Skin of body (tissue), 1 donor: ENCODE measurements at regions not wholly inside any gene's neighbourhood (a gene's known extent, or its start where the extent isn't known, plus 50 kb on each side); places are given as distances from the start of the nearest gene placed in this dataset.
A peak's percentile ranks its signal among the peaks of the same experiment; 100 is the strongest.
"Not testable (repeated sequence)": the region's sequence is repeated elsewhere in the genome, so short reads cannot be mapped to it uniquely, and the experiment has no call there.

Experiments used
- DNase-seq: peaks from one replicate; lab custom pipeline; 2025; lab: John Stamatoyannopoulos, UW

DNA sequence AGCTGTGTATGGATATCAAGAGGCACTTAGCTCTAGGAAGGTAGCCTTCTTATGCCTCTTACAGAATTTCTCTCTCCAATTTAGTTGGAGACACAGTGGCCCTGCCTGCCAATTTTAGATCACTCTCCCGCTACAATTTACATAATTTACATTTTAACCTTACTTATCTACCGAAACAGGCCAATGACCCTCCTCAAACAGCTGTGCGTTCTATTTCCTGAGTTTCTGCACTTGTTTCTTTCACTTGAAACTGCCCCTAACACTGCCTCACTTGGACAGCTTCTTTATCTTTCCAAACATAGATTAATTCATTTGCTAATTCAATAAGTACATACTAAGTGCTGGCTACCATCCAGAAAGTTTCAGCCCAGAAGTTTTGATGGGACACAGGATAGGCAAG lies 52.9 kb upstream of the HDDC2 start:
- DNase-seq: no peak

DNA sequence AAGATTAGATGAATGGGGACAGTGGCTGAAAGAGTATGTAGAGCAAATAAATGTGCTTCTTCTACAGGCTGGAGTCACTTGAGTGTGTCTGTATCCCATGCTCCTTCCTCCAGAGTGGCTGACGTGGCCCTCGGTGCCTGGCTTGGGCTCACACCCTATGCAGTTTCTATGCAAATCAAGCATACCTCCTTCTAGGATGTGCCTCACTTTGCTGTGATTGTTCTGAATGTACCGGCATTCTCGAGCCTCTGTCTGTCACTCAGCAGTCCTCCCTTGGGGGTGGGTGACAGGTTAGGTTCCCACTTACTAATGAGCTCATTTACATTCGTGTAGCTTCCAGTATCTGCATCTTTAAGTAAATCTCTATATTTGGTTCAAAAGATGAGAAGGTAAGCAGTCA lies 55.1 kb upstream of the HDDC2 start:
- DNase-seq: no peak

DNA sequence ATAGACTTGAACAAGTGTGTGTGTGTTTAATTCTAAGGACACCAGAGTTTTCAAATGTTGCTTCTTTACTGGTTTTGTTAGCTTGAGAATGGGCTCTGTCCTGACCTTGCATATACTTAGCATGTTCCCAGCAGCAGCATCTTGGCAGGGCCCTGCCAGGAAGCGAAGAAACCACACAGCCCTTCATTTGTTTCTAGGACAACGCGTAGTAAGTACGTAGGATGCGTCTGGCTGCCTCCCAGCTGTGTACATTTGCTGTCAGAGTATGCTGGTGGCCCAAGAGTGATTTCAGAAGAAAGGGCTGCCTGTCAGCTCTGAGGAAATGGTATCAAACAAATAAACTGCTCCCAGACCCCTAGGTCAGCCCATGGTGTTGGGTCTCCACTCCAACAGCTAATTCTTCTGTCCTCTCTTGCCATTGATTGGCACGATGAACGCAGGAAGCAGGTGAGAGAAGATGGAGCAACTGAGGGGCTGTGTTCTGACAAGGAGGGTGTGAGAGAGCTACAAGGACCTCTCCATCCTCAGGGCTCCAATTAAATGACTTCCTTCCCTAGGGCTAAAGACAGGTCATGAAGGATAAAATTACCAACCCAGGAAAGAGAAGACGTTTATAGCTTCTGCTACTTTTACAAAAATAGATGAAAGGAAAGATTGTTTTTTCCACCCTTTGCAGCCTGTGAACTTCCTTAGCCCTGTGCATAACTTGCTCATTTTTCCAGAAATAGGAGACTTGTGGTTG lies 55.9 kb upstream of the HDDC2 start:
- DNase-seq: peak; percentile 10

DNA sequence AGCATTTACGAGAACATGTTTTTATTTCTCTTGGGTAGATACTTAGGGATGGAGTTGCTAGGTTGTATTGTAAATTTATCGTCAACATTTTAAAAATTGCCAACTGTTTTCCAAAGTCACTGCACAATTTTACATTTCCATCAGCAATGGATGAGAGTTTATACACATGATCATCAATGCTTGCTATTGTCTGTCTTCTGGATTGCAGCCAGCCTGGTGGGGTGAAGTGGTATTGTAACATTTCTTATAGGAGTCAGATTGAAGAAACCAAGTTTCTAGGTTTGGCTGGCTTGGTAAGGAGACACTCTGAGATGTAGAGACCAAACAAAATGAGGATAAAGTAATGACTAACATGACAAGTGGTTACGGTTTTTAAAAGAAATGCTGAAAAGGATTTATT lies 57.1 kb upstream of the HDDC2 start:
- DNase-seq: no peak

DNA sequence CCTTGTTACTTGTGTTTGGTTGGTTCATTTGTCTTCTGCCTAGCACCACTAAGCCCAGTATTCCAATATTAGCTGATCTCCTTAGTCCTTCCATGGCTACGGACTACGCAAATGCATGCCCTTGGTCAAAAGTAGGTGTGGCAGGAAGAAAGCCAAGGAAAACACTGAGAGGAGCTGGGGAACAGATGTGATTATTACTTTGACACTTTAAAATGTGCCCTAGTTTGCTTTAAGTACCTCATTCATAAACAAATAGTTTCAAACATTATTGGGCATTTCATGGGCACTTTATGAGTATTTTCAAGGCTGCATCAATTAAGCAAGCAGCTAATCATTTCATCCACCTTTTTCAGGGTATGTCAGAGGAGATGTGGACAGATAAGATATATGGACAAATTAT lies 60.1 kb upstream of the HDDC2 start:
- DNase-seq: no peak

DNA sequence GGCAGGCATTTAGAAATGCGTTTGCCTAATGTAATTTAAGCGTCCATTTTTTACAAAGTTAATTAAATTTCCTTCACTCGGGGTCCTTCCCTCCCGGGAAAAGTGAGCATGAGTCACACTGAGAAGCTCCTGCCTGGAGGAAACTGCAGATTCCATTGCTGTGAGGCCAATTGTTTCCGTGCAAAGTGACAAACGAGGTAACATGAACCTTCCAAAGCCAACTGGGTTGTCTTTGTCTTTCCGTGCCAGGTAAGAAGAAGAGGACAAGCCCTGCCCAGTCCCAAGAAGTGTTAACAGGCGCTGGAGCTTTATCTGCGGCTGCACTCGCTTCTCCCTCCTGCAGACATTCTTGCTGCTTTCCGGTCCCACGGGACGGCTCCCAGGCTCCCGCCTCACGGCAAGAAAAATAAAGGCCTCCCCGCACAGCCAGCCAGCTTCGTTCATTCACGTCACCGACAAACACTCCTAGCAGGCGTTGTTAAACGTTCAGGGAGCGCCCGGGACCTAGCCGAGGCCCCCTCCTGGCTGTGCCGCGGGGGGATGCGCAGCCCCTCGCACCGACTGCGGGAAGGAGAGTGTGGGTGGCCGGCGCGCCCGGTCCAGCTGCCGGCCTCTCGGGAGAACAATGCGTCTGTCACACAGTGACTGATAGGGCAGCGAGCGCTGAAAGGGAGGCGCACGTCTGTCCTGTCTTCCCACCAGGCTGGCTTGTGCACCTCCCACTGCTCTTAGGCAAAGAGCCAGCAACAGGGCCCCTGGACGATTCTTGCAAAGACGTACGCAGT lies 61.5 kb upstream of the HDDC2 start:
- peak; percentile 50 for DNase-seq

DNA sequence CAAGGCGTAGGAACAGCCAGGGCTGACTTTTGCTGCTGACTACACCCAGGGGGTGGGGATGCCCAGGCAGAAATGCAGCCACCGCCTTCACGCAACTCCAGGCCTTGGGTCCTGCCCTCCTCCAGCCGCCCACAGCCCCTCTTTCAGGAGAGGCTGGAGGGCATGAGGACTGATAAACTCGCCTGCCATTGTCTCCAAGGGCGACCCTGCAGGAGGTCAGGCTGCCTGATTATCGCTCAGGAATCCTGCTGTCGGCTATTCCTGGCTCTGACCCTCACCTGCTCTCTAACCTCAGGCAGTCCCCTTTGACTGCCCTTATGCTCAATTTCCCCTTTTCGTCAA lies 62.0 kb upstream of the HDDC2 start:
- no peak for DNase-seq

DNA sequence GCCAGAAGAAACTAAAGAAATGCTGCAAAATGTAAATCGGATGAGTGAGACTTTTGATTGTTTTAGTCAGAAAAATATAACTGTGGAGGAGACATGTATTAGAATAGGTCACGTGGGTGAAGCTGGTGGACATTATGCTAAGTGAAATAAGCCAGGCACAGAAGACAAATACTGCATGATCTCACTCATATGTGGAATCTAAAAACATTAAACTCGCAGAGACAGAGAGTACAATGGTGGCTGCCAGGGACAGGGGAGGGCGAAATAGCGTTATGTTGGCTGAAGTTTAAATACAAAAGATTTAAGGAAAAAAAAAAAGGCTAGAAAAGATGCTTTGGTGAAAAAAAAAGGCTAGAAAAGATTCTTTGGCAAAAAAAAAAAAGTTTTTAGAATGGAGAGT lies 63.5 kb upstream of the HDDC2 start:
- DNase-seq: no peak

DNA sequence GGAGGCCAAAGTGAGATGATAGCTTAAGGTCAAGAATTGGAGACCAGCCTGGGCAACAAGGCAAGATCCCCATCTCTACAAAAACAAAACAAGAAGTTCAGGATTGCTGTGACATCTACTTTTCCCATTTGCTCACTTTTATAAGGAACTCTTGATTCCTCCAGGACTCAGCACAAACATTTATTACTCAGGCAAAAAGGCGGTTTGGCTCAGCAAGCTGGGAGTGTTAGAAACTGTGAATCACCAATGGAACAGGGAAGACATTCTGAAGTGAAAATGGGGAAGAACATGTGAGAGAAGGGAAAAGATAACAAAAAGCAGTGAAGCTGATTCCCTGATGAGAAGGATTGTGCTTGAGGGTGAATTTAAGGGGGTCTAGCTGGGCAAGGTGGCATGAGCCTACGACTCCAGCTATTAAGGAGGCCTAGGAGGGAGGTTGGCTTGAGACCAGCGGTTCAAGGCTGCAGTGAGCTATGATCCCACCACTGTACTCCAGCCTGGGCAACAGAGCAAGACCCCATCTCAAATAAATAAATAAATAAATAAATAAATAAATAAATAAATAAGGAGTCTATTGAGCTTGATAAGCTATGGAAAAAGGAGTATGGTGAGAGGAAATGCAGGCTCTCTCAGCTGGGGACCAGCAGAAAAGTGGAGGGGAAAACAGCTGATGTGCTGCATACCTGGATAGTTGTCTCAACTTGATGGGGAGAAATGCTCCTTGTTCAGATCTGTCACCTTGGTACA lies 65.4 kb upstream of the HDDC2 start:
- no peak for DNase-seq

DNA sequence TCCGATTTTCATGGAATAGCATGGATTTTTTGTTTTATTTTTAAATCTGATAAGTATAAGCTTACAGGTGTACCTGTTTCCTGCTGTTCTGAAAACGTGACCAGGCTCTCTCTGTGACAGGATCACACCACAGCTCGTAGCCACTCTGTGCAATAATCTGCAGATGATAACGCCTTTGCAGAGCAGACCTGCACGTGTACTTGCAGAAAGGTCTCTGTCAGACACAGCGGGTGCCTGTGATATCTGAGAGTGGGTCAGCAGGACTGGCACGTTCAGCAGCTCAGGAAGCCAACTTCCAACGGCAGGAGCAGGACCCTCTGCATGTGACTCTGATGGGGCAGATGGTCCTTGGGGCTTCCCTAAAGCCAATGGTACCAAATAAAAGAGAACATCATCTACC lies 68.6 kb upstream of the HDDC2 start:
- DNase-seq: no peak

DNA sequence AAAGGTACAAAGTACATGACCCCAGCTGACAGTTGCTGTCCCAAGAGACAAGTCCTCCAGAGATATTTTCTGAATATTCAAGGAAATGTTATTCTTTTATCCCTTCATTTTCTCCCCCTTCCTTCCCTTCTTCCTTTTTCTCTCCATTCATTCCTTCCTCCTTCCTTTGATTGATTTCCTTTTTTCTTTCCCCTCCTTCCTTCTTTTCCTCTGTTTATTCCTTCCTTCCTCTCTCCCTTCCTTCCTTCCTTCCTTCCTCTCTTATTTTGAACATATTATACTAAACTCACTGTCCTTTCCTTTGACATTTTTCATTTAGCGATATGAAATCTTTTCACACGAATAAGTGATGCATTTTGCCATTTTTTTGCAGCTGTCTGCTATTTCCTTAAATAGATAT lies 73.2 kb upstream of the HDDC2 start:
- DNase-seq: no peak

DNA sequence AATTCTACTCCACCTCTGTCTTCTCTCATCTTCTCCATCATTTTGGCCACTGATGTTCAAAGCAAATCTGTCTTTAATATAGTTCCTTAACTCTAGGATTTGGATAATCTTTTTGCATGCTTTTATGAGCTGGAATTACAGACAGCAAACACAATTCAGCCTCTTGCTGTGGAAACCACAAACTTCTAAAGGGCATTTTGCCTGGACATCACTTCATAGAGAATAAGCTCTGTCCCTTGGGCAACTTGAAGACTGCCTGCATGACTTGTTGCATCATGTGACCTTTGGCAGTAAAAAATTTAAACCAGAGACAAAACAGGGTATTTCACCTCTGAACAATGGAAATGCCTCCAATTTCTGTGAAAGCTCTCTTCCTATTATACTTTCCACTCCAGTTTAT lies 74.1 kb upstream of the HDDC2 start:
- no peak for DNase-seq

DNA sequence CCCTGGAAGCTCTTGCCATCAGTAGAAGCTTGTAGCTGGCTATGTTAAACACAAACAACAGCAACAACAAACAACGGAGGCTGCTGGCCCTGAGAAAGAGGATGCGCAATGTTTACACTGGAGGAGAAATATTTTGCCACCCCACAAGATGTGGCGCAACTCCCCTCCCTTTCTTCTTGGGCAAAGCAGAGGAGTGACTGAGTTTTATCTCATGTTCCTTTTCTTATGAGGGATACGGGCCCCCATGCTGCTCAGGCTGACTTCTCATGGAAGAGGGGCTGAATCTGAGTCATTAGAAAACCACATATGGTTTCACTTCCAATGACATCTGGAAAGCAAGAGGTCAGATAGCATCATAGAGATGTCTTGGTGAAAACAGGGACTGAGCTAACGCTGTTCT lies 75.9 kb upstream of the HDDC2 start:
- DNase-seq: peak; percentile 60

DNA sequence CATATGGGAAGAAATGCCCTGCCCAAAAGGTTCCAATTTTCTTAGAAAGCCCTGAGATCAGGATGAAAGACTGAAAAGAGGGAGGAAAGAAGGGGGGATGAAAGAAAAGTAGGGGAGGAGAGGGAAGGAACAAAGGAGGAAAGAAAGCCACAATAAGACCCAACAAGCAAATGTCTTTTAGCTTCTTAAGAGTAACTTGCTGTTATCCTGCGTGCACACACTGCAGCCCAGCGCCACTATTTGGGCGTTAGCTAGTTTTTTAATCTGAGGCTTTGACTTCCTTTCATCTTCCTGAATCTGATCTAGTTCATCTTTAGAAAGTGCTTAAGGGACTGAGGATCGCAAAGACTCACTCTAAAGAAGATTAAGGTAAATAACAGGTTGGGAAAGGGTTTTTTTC lies 77.4 kb upstream of the HDDC2 start:
- no peak for DNase-seq

DNA sequence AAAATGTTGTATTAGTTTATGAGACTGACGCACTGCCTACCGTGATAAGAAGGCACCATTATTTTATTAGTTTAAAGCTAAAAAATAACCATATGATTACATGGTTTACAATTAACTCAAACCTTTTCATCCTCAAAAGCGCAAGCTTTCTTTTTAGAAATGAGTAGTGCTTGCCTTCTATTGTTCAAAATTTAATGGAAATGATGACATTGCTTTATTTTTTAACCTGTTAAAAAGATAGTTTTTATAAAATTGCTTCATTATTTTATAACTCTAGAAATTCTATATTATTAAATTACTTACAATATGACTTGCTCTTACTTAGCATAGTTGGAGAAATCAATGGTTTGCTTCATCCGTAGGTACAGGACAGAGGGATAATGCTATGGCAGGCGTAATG lies 78.7 kb upstream of the HDDC2 start:
- no peak for DNase-seq

DNA sequence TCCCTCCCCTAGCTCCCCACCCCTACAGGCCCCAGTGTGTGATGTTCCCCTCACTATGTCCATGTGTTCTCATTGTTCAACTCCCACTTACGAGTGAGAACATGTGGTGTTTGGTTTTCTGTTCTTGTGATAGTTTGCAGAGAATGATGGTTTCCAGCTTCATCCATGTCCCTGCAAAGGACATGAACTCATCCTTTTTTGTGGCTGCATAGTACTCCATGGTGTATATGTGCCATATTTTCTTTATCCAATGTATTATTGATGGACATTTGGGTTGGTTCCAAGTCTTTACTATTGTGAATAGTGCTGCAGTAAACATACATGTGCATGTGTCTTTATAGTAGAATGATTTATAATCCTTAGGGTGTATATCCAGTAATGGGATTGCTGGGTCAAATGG lies 84.6 kb upstream of the HDDC2 start:
- not testable (repeated sequence) for DNase-seq

DNA sequence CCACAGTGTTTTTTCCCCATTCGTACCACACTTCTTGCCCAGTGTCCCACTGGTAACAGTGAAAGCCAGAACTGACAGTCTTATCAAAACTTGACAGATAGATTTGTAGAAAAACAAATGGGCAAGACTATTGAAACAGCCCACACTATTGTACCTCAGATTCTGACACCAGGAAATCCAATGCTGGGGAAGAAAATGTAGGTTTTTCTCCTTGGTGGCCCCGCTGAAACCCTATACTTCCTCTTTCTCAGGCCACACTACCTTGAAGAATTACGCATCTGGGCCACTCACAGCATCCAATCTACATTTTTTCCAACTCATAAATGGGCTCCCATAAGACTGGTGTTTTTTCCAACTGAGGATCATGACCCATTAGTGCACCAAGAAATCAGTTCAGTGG lies 90.9 kb upstream of the HDDC2 start:
- no peak for DNase-seq

DNA sequence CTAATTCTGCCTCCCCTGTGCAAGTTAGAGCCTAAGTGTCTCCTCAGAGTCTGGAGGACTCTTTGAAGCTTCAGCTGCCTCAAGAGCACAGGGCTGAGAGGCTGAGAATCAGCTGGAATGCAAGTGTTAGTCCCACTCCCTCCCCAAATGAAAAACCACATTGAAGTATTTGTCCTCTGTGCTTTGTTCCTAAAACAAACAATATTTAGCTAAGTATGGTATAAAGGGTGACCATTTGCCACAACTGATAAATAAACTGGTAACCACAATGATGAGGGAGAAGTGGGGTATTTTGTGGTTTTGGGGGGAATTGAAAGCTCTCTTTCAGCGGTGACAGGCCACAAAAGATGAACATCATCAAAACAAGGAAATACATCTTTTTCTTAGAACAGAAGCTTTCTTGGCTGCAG lies 91.7 kb upstream of the HDDC2 start:
- DNase-seq: no peak

DNA sequence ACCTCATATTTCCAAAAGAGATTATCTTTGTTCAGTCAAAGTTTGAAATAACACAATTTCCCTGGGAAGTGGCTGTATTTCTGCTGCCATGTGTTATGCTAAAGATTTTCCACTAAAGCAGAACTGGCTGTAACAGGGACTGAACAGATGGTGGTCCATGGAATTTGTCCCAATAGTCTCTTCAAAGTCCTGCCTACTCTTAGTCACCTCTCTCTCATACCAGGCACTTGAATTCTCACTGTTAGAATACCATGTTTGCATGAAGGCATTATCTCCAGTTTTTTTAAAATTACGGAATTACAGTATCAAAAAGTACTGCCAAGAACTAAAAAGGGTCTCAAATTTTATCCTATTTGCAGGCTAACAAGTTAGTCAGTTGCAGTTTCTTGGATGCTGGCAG lies 105.0 kb upstream of the HDDC2 start:
- no peak for DNase-seq

DNA sequence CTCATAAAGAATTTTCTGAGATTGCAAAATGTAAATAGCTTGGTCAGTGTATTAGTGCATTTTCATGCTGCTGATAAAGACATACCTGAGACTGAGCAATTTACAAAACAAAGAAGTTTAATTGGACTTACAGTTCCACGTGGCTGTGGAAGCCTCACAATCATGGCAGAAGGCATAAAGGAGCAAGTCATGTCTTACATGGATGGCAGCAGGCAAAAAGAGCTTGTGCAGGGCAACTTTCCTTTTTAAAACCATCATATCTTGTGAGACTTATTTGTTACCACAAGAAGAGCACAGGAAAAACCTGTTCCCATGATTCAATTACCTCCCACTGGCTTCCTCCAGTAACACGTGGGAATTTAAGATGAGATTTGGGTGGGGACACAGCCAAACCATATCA lies 112.7 kb upstream of the HDDC2 start:
- DNase-seq: no peak

DNA sequence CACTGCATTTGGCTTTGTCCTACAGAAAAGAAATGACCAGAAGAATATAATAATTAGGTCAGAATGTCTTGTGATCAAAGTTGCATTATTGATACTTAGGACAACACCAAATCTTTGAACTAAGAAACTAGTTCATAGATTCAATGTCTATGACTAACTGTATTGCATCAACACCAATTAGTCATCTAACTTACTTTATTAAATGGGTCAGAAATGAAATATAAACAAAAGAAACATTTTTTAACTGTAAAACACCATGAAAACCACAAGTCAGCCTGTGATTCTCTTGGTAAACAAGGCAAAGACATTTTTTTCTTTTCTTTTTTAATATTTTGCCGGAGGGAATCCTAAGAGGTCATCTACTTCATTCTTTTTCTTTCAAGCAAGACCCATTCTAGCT lies 114.1 kb upstream of the HDDC2 start:
- no peak for DNase-seq

DNA sequence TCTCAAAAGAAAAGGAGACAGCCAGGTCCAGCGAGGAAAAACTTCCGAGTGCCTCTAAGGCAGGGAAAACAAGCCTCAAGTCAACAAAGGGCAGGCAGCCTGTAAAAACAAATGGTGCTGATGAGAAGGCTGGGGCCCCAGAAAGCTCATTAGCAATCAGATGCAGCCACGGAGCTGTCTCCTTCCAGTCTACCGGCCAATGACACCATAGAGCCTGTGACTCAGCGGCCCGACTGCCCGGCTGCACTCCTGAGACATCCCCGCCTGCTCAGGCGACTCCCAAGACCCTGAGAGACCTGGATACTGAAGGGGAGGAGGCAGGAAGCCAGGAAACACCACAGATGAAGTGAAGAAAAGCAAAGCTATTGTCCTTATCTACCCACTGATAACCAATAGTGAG lies 120.1 kb upstream of the HDDC2 start:
- DNase-seq: no peak

DNA sequence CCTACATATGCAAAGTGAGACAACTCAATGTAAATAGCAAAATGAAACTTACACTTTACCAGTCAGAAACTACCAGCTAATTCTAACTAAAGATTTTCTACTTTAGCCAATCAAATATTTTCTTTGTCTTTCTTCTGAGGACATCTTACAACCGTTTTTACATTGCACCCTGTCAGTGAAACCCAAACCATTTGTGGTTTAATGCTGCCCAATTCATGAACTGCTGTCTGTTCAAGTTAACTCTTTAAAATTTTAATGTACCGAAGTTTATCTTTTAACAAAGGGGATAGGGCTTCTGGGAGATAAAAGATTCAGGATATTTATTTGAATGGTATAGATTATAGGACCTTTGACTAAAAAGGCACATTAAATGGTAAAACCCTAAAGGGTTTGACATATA lies 121.3 kb upstream of the HDDC2 start:
- no peak for DNase-seq
